Gastroesophageal sphincter (tissue), 4 donors: ENCODE measurements at regions not wholly inside any gene's neighbourhood (a gene's known extent, or its start where the extent isn't known, plus 50 kb on each side); places are given as distances from the start of the nearest gene placed in this dataset.

Experiments
- ATAC-seq: fragments of 150-250 bp; one replicate; pipeline ENCODE4 v1.9.1; 2016; ENCODE audit warnings: mild to moderate bottlenecking, moderate library complexity
- H3K27ac ChIP-seq, 4 donors: fragments of 200-600 bp; sonication (generic) in 3 of 4; 1 replicate in 3 of 4; 2 replicates in 1 of 4; pipeline ENCODE4 v1.5.1; 2016 to 2019
- H3K27me3 ChIP-seq: fragments of 200-600 bp; sonication (generic); one replicate; pipeline ENCODE4 v1.5.1; 2019
- H3K36me3 ChIP-seq, 2 donors: fragments of 200-600 bp; sonication (generic); one replicate each; pipeline ENCODE4 v1.5.1; 2019; ENCODE audit warnings: control low read depth in 1 of 2
- H3K4me1 ChIP-seq, 3 donors: fragments of 200-600 bp; sonication (generic); 1 replicate in 2 of 3; 2 replicates in 1 of 3; pipeline ENCODE4 v1.5.1; 2016 to 2019; ENCODE audit warnings: control low read depth in 2 of 3
- H3K4me3 ChIP-seq, 2 donors: fragments of 200-600 bp; sonication (generic); one replicate each; pipeline ENCODE4 v1.5.1; 2019; ENCODE audit warnings: mild to moderate bottlenecking in 1 of 2, moderate library complexity in 1 of 2
- H3K9me3 ChIP-seq, 3 donors: fragments of 200-600 bp; sonication (generic); one replicate each; pipeline ENCODE4 v1.5.1; 2017 to 2019; ENCODE audit warnings: control low read depth in 2 of 3
- EP300 ChIP-seq: sonication (generic); formaldehyde crosslinking; IDR thresholded peaks from one replicate; pipeline ENCODE4 v1.6.1; 2017; ENCODE audit warnings: antibody characterized with exemption, mild to moderate bottlenecking
- POLR2A ChIP-seq, 2 donors: fragments of 450-650 bp; IDR thresholded peaks; one replicate each; pipeline ENCODE4 v1.6.1; 2017; ENCODE audit warnings: antibody characterized with exemption in 2 of 2, mild to moderate bottlenecking in 2 of 2, moderate library complexity in 1 of 2
- POLR2AphosphoS5 ChIP-seq: sonication (generic); formaldehyde crosslinking; IDR thresholded peaks from one replicate; pipeline ENCODE4 v1.6.1; 2017; ENCODE audit warnings: antibody characterized with exemption
- WGBS, 2 donors: methylation state at CpG; one replicate each; pipeline ENCODE4 v1.1.5; 2018; ENCODE audit warnings: low coverage in 1 of 2; 5-methylcytosine and 5-hydroxymethylcytosine counted together
- TF ChIP-seq, protein P1 (sequence below), 4 experiments: fragments of 200-600 bp in 2 of 4; fragments of 450-650 bp in 2 of 4; sonication (generic) in 1 of 4; IDR thresholded peaks; one replicate each; pipeline ENCODE4 v1.5.1; 2017 to 2019; ENCODE audit warnings: antibody characterized with exemption in 4 of 4, mild to moderate bottlenecking in 2 of 4, moderate library complexity in 2 of 4

DNA sequence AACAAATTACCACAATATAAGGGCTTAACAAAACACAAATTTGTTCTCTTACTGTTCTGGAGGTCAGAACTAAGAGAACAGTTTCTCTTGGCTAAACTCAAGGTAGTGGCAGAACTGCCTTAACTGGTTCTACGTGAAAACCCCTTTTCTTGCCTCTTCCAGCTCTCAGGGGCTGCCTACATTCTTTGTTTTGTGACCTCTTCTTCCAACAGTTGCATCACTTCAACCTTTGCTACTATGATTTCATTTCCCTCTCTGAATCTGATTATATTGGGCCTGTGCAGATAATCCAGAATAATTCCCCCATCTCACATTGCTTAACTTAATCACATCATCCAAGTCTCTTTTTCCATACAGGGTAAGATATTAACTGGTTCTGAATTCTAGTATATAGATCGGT lies 624.6 kb downstream of the ZPLD1 start:
- TF ChIP-seq EP300 (no peak), POLR2AphosphoS5 (no peak), POLR2A (IDR thresholded peaks at IDR 0.05) (no peak)
- TF ChIP-seq, protein P1, sequence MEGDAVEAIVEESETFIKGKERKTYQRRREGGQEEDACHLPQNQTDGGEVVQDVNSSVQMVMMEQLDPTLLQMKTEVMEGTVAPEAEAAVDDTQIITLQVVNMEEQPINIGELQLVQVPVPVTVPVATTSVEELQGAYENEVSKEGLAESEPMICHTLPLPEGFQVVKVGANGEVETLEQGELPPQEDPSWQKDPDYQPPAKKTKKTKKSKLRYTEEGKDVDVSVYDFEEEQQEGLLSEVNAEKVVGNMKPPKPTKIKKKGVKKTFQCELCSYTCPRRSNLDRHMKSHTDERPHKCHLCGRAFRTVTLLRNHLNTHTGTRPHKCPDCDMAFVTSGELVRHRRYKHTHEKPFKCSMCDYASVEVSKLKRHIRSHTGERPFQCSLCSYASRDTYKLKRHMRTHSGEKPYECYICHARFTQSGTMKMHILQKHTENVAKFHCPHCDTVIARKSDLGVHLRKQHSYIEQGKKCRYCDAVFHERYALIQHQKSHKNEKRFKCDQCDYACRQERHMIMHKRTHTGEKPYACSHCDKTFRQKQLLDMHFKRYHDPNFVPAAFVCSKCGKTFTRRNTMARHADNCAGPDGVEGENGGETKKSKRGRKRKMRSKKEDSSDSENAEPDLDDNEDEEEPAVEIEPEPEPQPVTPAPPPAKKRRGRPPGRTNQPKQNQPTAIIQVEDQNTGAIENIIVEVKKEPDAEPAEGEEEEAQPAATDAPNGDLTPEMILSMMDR (IDR thresholded peaks at IDR 0.05), result no peak
- Histone ChIP-seq H3K27ac (no peak overlapping the region), H3K36me3 (no peaks in the 10 kb centered on the region), H3K27me3 (no peaks in the 10 kb centered on the region), H3K9me3 (no peaks in the 10 kb centered on the region), H3K4me1 (no peaks in the 10 kb centered on the region), H3K4me3 (no peak overlapping the region)
- no peak for ATAC-seq
- 77 to 85% methylated on average over 1 to 2 of the region's 2 CpGs for WGBS, 2 donors

DNA sequence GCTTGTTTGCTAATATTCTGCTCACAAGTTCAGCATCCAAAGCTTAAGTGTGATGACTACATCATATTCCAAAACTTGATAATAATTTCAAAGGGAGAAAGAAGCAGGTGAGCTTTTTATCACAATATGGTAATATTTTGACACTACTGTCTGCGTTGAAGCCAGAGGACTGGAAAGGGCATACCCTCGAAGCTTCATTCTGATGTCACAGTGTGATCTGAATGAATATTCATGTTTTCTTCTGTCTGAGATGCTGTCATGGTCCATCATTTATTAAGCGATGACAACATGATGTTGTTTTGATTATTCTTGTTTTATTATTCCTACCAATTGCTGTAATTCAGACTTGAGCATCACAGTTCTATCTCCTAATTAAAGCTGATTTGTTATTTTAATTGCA lies 625.4 kb downstream of the ZPLD1 start:
- Histone ChIP-seq H3K36me3 (no peaks in the 10 kb centered on the region), H3K27ac (no peak overlapping the region), H3K4me3 (no peak overlapping the region), H3K4me1 (no peaks in the 10 kb centered on the region), H3K27me3 (no peaks in the 10 kb centered on the region), H3K9me3 (no peaks in the 10 kb centered on the region)
- TF ChIP-seq, protein P1 (IDR thresholded peaks at IDR 0.05), result no peak
- TF ChIP-seq POLR2A (IDR thresholded peaks at IDR 0.05) (no peak), EP300 (no peak), POLR2AphosphoS5 (no peak)
- ATAC-seq, result no peak
- 79 to 93% methylated on average over 2 to 3 of the region's 3 CpGs for WGBS, 2 donors

DNA sequence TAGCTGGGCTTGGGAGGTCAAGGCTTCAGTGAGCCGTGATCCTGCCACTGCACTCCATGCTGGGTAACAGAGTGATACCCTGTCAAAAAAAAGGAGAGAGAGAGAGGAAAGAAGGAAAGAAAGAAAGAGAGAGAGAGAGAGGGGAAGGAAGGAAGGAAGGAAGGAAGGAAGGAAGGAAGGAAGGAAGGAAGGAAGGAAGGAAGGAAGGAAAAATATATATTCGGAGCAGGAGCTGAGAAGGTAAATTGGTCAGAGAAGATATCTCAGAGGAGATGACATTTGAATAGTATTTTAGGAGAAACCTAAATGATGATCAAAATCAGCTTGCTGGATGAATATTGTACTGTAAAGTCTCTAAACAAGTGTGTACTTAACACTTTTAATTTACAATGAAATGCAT lies 633.1 kb downstream of the ZPLD1 start:
- TF ChIP-seq, protein P1 (IDR thresholded peaks at IDR 0.05), result no peak
- TF ChIP-seq EP300 (no peak), POLR2AphosphoS5 (no peak), POLR2A (IDR thresholded peaks at IDR 0.05) (no peak)
- no peaks in the 10 kb centered on the region for H3K36me3 ChIP-seq
- no peak for ATAC-seq
- H3K27ac ChIP-seq, result no peak overlapping the region
- no peak overlapping the region for H3K4me3 ChIP-seq
- H3K27me3 ChIP-seq, result no peaks in the 10 kb centered on the region
- no peaks in the 10 kb centered on the region for H3K9me3 ChIP-seq
- no peaks in the 10 kb centered on the region for H3K4me1 ChIP-seq
- WGBS, 2 donors, result 77 to 90% methylated on average over 2 of the region's 2 CpGs

DNA sequence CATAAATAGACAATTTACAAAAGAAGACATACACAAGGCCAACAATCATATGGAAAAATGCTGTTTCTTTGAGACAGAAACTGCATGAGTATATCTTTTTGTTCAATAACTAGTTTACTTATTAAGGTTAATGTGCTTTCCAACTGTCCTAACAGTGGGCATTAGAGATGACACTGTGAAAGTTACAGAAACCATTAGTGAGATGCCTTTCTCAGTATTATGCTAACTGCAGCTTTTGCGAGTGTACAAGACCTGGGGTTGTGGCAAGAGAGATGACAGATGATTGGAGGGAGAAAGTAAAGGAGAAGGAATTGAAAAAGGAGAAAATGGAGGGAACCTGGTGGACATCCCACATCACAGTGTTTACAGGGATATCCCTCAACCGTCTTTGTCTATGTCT lies 640.5 kb downstream of the ZPLD1 start:
- WGBS, 2 donors, result 43 to 73% methylated on average over 1 to 2 of the region's 2 CpGs
- no peaks in the 10 kb centered on the region for H3K9me3 ChIP-seq
- no peak for TF ChIP-seq POLR2AphosphoS5
- TF ChIP-seq EP300, result no peak
- TF ChIP-seq, protein P1 (IDR thresholded peaks at IDR 0.05), result no peak
- no peak for TF ChIP-seq POLR2A (IDR thresholded peaks at IDR 0.05)
- H3K36me3 ChIP-seq, result no peaks in the 10 kb centered on the region
- H3K4me1 ChIP-seq, result no peaks in the 10 kb centered on the region
- no peak for ATAC-seq
- H3K27me3 ChIP-seq, result no peaks in the 10 kb centered on the region
- H3K27ac ChIP-seq, result no peak overlapping the region
- H3K4me3 ChIP-seq, result no peak overlapping the region

DNA sequence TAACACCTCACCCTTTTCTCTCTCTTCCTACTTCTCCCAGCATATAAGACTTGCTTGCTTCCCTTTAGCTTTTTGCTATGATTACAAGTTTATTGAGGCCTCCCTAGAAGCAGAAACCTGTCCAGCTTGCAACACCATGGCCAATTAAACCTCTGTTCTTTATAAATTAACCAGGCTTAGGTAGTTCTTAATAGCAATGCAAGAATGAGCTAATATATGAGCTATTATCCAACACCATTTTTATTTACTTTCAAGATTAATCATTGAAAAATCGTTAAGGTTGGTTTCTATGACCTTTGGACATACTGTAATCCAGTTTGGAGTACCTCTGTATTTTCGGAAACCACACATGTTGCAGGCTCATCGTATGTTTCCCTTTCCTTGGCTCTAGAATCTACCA lies 643.1 kb downstream of the ZPLD1 start:
- no peaks in the 10 kb centered on the region for H3K36me3 ChIP-seq
- H3K4me3 ChIP-seq, result no peak overlapping the region
- TF ChIP-seq EP300 (no peak), POLR2A (IDR thresholded peaks at IDR 0.05) (no peak)
- TF ChIP-seq, protein P1 (IDR thresholded peaks at IDR 0.05), result no peak
- H3K27me3 ChIP-seq, result no peaks in the 10 kb centered on the region
- H3K27ac ChIP-seq, result no peak overlapping the region
- no peaks in the 10 kb centered on the region for H3K9me3 ChIP-seq
- ATAC-seq, result no peak
- 88 to 97% methylated on average over 3 of the region's 3 CpGs for WGBS, 2 donors
- H3K4me1 ChIP-seq, result no peaks in the 10 kb centered on the region
